ENCODE measurements at regions not wholly inside any gene's neighbourhood (a gene's known extent, or its start where the extent isn't known, plus 50 kb on each side); places are given as distances from the start of the nearest gene placed in this dataset.

DNA sequence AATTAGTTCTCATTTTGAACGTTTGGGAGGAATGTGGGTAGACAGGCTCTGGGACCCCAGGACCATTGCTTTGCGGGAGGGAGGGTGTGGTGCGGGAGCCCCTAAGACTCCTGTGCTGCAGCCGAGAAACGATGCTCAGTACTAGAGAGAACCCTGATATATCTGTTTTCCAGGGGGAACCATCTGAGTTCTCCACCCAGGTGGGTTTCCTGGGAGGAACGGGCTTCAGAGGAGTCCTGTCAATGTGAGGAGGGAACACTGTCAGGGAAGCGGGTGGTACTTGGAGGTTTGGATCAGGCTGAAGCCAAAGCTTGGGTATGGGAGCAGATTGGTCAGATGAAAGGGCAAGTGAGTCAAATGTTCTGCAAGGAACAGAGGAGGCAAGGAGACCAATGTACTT is 358.0 kb downstream of the FGF9 start:
- no peaks in the 10 kb centered on the region for H3K9me3 Mint-ChIP-seq
- H3K27ac Mint-ChIP-seq = no peak overlapping the region
- H3K27me3 Mint-ChIP-seq = peaks cover 5% of the 10 kb centered on the region
- peaks cover 2% of the 10 kb centered on the region for H3K4me1 Mint-ChIP-seq (ENCODE audit: low read depth)
- H3K36me3 Mint-ChIP-seq (ENCODE audit: low read depth) = no peaks in the 10 kb centered on the region
- H3K4me3 Mint-ChIP-seq = no peak overlapping the region
- no peak for DNase-seq

DNA sequence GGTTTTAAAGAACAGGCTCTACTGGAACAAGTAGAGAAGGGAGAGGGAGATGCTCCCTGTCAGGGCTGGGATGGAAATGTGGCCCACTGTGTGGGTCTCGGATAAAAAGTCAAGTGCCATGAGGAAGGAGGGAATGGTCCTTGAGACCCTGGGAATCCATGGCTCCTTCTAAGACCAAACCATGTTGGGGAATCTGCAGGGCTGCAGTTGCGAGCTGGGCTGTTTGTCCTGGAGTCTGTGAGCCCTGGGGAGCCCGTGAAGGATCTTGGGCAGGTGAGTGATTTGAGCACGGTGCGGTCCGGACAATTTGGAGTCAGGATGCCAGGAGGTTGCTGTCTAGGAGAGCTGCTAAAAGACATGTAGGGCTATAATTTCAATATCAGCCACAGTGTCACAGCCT is 359.4 kb downstream of the FGF9 start:
- peaks cover 5% of the 10 kb centered on the region for H3K27me3 Mint-ChIP-seq
- no peak for DNase-seq
- no peak overlapping the region for H3K27ac Mint-ChIP-seq
- H3K9me3 Mint-ChIP-seq = no peaks in the 10 kb centered on the region
- H3K4me3 Mint-ChIP-seq = no peak overlapping the region
- H3K4me1 Mint-ChIP-seq (ENCODE audit: low read depth) = peaks cover 2% of the 10 kb centered on the region
- H3K36me3 Mint-ChIP-seq (ENCODE audit: low read depth) = no peaks in the 10 kb centered on the region

DNA sequence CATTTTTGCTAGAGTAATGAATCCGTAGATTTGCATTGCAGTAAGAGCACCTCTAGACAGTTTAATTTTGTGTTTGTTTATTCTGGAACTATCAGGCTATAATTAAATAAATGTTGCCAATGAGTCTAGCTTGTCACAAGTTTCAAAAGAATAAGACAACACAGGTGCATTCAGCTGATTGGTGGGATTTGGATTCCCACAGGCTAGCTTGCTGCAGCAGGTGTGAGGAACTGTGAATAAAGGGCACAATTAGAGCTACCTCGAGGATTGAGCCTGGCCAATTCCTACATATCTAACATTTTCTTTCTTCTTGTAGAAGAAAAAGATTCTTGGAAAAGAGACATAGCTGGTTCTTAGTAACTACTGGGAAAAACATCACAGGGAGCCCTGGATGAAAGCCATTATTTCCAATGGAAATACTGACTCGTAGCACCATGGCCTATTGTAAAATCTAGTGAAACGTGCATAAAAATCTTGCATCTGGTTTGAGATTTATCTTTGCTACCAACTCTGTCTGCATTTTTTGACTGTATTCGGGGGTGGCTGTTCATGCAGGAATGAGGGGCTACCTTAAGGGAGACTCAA is 360.9 kb downstream of the FGF9 start:
- H3K9me3 Mint-ChIP-seq = no peaks in the 10 kb centered on the region
- H3K36me3 Mint-ChIP-seq (ENCODE audit: low read depth) = no peaks in the 10 kb centered on the region

DNA sequence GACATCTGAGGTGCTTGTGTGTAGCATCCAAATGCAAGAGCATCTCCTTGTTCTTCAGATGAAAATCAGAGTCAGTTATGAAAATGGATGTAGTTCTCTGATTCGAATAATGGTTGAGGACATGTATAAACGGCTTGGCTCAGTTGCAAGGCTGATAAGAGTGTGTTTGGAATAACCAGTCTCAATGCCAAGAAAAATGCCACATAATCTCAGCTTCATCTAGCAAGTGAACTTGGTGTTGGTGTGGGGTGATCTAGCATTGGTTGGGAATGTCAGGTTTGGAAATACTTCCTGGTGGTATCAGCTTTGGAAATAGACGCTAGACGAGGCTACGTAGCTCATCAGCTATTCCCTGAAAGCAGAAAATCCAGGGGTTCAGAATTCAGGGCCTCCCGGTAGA is 362.0 kb downstream of the FGF9 start:
- peaks cover 5% of the 10 kb centered on the region for H3K27me3 Mint-ChIP-seq
- peaks cover 2% of the 10 kb centered on the region for H3K4me1 Mint-ChIP-seq (ENCODE audit: low read depth)
- H3K36me3 Mint-ChIP-seq (ENCODE audit: low read depth) = no peaks in the 10 kb centered on the region
- no peak overlapping the region for H3K27ac Mint-ChIP-seq
- no peaks in the 10 kb centered on the region for H3K9me3 Mint-ChIP-seq
- no peak overlapping the region for H3K4me3 Mint-ChIP-seq
- no peak for DNase-seq

More for the DNA sequence above, 360.9 kb downstream of the FGF9 start:
- no peak overlapping the region for H3K27ac Mint-ChIP-seq
- peaks cover 2% of the 10 kb centered on the region for H3K4me1 Mint-ChIP-seq (ENCODE audit: low read depth)
- DNase-seq = no peak
- H3K27me3 Mint-ChIP-seq = peaks cover 5% of the 10 kb centered on the region
- no peak overlapping the region for H3K4me3 Mint-ChIP-seq

GRCh38 chr13:22039961-22040360 is 369.1 kb downstream of the FGF9 start:
- no peak for DNase-seq
- Mint-ChIP-seq H3K9me3 (no peaks in the 10 kb centered on the region), H3K4me1 (ENCODE audit: low read depth) (peaks cover 19% of the 10 kb centered on the region)

DNA sequence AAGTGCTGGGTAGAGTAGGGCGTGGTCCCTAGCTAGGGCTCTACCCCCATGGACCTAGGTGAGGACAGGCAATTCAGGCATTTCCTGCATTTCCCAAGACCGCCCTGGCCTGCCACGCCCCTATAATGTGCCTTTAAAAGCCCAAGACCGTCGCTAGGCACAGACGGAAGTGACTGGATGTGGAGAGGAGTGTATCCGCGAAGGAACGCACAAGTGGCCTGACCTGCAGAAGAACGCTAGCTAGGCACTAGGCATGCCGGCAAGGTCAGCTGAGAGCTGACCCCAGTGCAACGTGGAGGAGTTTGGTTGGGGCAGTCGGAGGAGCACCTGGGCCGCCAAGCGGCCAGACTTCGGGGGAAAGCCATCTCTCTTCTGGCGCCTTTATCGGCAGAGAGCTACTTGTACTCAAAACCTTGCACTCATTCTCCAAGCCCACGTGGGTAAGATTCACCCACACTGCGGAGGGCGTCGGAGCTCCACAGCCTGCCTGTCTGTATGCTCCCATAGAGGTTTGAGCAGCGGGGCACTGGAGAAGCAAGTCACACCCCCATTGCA is 370.0 kb downstream of the FGF9 start:
- Mint-ChIP-seq H3K9me3 (no peaks in the 10 kb centered on the region), H3K27me3 (no peaks in the 10 kb centered on the region), H3K4me1 (ENCODE audit: low read depth) (peaks cover 20% of the 10 kb centered on the region), H3K27ac (no peak overlapping the region), H3K4me3 (peak overlapping the region; percentile 64), H3K36me3 (ENCODE audit: low read depth) (no peaks in the 10 kb centered on the region)
- DNase-seq = no peak

More at GRCh38 chr13:22039961-22040360, 369.1 kb downstream of the FGF9 start:
- Mint-ChIP-seq H3K36me3 (ENCODE audit: low read depth) (no peaks in the 10 kb centered on the region), H3K27ac (no peak overlapping the region), H3K4me3 (no peak overlapping the region), H3K27me3 (no peaks in the 10 kb centered on the region)

DNA sequence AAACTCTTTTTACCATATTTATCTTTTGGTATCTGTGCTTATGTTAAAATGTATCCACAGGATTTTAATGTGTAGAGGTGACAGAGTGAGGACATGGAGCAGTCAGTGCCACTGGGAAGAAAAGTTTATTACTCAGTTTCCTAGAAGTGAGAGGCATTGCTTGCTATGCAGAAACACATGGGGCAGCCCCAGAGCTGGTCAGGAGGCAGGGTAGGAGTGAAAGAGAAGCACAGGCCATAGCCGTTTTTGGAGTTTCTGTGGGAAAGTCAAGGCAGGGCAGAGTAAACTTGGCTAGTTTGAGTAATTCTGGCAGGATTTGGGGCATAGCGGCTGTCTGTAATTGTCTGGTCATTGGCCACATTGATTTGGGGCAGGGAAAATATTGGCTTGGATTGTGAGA is 370.9 kb downstream of the FGF9 start:
- DNase-seq = no peak
- Mint-ChIP-seq H3K27me3 (no peaks in the 10 kb centered on the region), H3K4me3 (peak overlapping the region; percentile 64), H3K4me1 (ENCODE audit: low read depth) (peaks cover 21% of the 10 kb centered on the region), H3K36me3 (ENCODE audit: low read depth) (no peaks in the 10 kb centered on the region), H3K9me3 (no peaks in the 10 kb centered on the region), H3K27ac (peak overlapping the region; percentile 2)

- DNase-seq = no peak
- Mint-ChIP-seq H3K4me1 (ENCODE audit: low read depth) (peaks cover 35% of the 10 kb centered on the region), H3K36me3 (ENCODE audit: low read depth) (no peaks in the 10 kb centered on the region), H3K4me3 (no peak overlapping the region), H3K27ac (no peak overlapping the region), H3K9me3 (no peaks in the 10 kb centered on the region), H3K27me3 (no peaks in the 10 kb centered on the region)
Measured at GRCh38 chr13:22047082-22047784, 376.4 kb downstream of the FGF9 start.

DNA sequence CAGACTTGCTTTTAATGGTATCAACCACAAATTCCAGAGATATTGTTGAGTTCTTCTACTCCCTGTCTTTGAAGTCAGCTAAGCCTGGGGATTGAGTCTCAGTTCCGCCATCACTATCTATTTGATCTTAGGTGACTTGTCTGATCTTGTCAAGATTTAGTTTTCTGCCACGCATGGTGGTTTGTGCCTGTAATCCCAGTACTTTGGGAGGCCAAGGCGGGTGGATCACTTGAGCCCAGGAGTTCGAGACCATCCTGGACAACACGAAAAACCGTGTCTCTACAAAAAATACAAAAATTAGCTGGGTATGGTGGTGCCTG is 376.9 kb downstream of the FGF9 start:
- Mint-ChIP-seq H3K4me1 (ENCODE audit: low read depth) (peaks cover 35% of the 10 kb centered on the region), H3K36me3 (ENCODE audit: low read depth) (no peaks in the 10 kb centered on the region), H3K4me3 (no peak overlapping the region), H3K27me3 (no peaks in the 10 kb centered on the region), H3K27ac (no peak overlapping the region), H3K9me3 (no peaks in the 10 kb centered on the region)
- no peak for DNase-seq

DNA sequence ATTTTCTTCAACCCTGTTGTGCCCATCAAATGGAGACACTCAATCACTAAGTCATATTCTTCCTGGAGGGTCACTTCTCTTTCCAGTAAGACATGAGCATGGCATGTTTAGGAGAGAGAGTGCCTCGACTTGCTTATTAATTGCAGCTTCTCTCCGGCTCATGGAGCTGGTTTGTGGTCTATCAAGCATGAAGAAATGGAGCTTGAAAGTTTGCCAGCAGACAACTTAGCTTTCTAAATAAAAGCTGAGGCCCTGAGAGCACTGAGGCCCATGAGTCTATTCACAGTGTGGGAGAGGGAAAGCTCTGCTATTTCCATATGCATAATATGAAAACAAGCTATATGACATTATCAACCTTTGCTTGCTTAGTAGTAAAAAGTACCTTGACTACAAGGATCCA is 378.5 kb downstream of the FGF9 start:
- Mint-ChIP-seq H3K9me3 (no peaks in the 10 kb centered on the region), H3K4me3 (no peak overlapping the region), H3K4me1 (ENCODE audit: low read depth) (peaks cover 27% of the 10 kb centered on the region), H3K36me3 (ENCODE audit: low read depth) (no peaks in the 10 kb centered on the region), H3K27me3 (no peaks in the 10 kb centered on the region), H3K27ac (no peak overlapping the region)
- DNase-seq = no peak

GRCh38 chr13:22050951-22051563 is 380.2 kb downstream of the FGF9 start:
- Mint-ChIP-seq H3K27me3 (no peaks in the 10 kb centered on the region), H3K4me3 (no peak overlapping the region), H3K9me3 (no peaks in the 10 kb centered on the region), H3K4me1 (ENCODE audit: low read depth) (peaks cover 39% of the 10 kb centered on the region), H3K36me3 (ENCODE audit: low read depth) (no peaks in the 10 kb centered on the region), H3K27ac (no peak overlapping the region)
- DNase-seq = no peak

GRCh38 chr13:22053053-22053452 is 382.2 kb downstream of the FGF9 start:
- Mint-ChIP-seq H3K9me3 (no peaks in the 10 kb centered on the region), H3K36me3 (ENCODE audit: low read depth) (no peaks in the 10 kb centered on the region), H3K4me3 (no peak overlapping the region)

GRCh38 chr13:22055259-22055658 is 384.4 kb downstream of the FGF9 start:
- Mint-ChIP-seq H3K27me3 (no peaks in the 10 kb centered on the region), H3K4me1 (ENCODE audit: low read depth) (peaks cover 50% of the 10 kb centered on the region), H3K9me3 (peaks cover 2% of the 10 kb centered on the region), H3K27ac (no peak overlapping the region), H3K4me3 (no peak overlapping the region), H3K36me3 (ENCODE audit: low read depth) (no peaks in the 10 kb centered on the region)
- DNase-seq = no peak

More at GRCh38 chr13:22053053-22053452, 382.2 kb downstream of the FGF9 start:
- Mint-ChIP-seq H3K27ac (no peak overlapping the region), H3K4me1 (ENCODE audit: low read depth) (peaks cover 36% of the 10 kb centered on the region), H3K27me3 (no peaks in the 10 kb centered on the region)
- DNase-seq = no peak

DNA sequence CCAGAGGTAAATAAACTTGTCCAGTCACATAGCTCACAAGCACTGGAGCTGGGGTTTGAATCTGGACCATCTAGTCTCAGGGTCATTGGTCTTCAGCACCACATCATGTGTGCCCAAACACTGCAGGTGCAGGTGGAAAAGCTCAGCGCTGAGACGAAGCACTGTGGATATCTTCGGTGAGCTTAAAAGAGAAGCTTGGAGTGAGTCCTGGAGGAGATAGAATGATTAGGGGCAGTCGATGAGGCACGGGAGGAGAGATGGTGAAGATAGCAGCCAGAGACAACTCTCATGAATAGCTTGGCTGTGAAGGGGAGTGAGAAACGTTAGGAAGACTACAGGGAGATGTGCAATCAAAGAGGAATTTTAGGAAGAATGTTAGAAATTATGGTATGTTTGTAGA is 389.3 kb downstream of the FGF9 start:
- no peak for DNase-seq
- H3K27me3 Mint-ChIP-seq = no peaks in the 10 kb centered on the region
- H3K9me3 Mint-ChIP-seq = peaks cover 2% of the 10 kb centered on the region
- H3K36me3 Mint-ChIP-seq (ENCODE audit: low read depth) = peaks cover 17% of the 10 kb centered on the region
- H3K4me1 Mint-ChIP-seq (ENCODE audit: low read depth) = peaks cover 76% of the 10 kb centered on the region
- H3K27ac Mint-ChIP-seq = peak overlapping the region; percentile 85
- no peak overlapping the region for H3K4me3 Mint-ChIP-seq

GRCh38 chr13:22061371-22061805 is 390.5 kb downstream of the FGF9 start:
- Mint-ChIP-seq H3K4me3 (peak overlapping the region; percentile 64), H3K36me3 (ENCODE audit: low read depth) (peaks cover 25% of the 10 kb centered on the region), H3K27ac (peak overlapping the region; percentile 85), H3K4me1 (ENCODE audit: low read depth) (peaks cover 75% of the 10 kb centered on the region), H3K9me3 (peaks cover 2% of the 10 kb centered on the region), H3K27me3 (no peaks in the 10 kb centered on the region)
- peak; percentile 78 for DNase-seq
